Uterus (tissue), 3 donors: ENCODE measurements at regions not wholly inside any gene's neighbourhood (a gene's known extent, or its start where the extent isn't known, plus 50 kb on each side); places are given as distances from the start of the nearest gene placed in this dataset.

Experiments
- DNase-seq, 2 donors: peaks; one replicate each; pipeline ENCODE4 v3.0.0-alpha.2; 2019 to 2020
- H3K27ac ChIP-seq, 2 donors: fragments of 200-600 bp; sonication (generic); 1 replicate in 1 of 2; 2 replicates in 1 of 2; pipeline ENCODE4 v1.5.1; 2016 to 2018
- H3K27me3 ChIP-seq, 2 donors: fragments of 200-600 bp; sonication (generic); one replicate each; pipeline ENCODE4 v1.5.1; 2018 to 2019; ENCODE audit warnings: control low read depth in 1 of 2
- H3K36me3 ChIP-seq, 2 donors: fragments of 200-600 bp; sonication (generic); one replicate each; pipeline ENCODE4 v1.5.1; 2019; ENCODE audit warnings: control low read depth in 1 of 2
- H3K4me1 ChIP-seq, 2 donors: fragments of 200-600 bp; sonication (generic); one replicate each; pipeline ENCODE4 v1.5.1; 2018 to 2019; ENCODE audit warnings: control low read depth in 1 of 2
- H3K4me3 ChIP-seq, 2 donors: fragments of 200-600 bp; sonication (generic); 1 replicate in 1 of 2; 2 replicates in 1 of 2; pipeline ENCODE4 v1.5.1; 2018 to 2019; ENCODE audit warnings: mild to moderate bottlenecking in 1 of 2
- H3K9me3 ChIP-seq, 2 donors: fragments of 200-600 bp; sonication (generic); one replicate each; pipeline ENCODE4 v1.5.1; 2019; ENCODE audit warnings: control low read depth in 1 of 2
- POLR2A ChIP-seq, 2 donors: fragments of 450-650 bp; IDR thresholded peaks; one replicate each; pipeline ENCODE4 v1.6.1; 2016; ENCODE audit warnings: antibody characterized with exemption in 2 of 2, mild to moderate bottlenecking in 1 of 2, moderate library complexity in 1 of 2
- intact Hi-C: fragments of 100-400 bp; cut with DNase I; formaldehyde crosslinking; loops from one replicate; pipeline ENCODE4 v1.15.1; 2023; ENCODE audit warnings: low total_unique reads
- TF ChIP-seq, protein P1 (sequence below), 4 experiments: fragments of 200-600 bp in 2 of 4; fragments of 450-650 bp in 2 of 4; sonication (generic) in 2 of 4; IDR thresholded peaks; one replicate each; pipeline ENCODE4 v1.5.1; 2016 to 2019; ENCODE audit warnings: antibody characterized with exemption in 4 of 4, mild to moderate bottlenecking in 2 of 4, moderate library complexity in 1 of 4
- donor health status: DM: yes; HTN: yes; CAD: no.

- TF ChIP-seq, protein P1, sequence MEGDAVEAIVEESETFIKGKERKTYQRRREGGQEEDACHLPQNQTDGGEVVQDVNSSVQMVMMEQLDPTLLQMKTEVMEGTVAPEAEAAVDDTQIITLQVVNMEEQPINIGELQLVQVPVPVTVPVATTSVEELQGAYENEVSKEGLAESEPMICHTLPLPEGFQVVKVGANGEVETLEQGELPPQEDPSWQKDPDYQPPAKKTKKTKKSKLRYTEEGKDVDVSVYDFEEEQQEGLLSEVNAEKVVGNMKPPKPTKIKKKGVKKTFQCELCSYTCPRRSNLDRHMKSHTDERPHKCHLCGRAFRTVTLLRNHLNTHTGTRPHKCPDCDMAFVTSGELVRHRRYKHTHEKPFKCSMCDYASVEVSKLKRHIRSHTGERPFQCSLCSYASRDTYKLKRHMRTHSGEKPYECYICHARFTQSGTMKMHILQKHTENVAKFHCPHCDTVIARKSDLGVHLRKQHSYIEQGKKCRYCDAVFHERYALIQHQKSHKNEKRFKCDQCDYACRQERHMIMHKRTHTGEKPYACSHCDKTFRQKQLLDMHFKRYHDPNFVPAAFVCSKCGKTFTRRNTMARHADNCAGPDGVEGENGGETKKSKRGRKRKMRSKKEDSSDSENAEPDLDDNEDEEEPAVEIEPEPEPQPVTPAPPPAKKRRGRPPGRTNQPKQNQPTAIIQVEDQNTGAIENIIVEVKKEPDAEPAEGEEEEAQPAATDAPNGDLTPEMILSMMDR (IDR thresholded peaks at IDR 0.05): no peak
- TF ChIP-seq POLR2A (IDR thresholded peaks at IDR 0.05): no peak
- H3K4me3 ChIP-seq: no peak overlapping the region
- H3K4me1 ChIP-seq: no peaks in the 10 kb centered on the region
- peak in 1 of 2 donors; percentile 29 for DNase-seq
- intact Hi-C loops: no loop called here
- no peaks in the 10 kb centered on the region for H3K27me3 ChIP-seq
- no peak overlapping the region for H3K27ac ChIP-seq
- H3K9me3 ChIP-seq: no peaks in the 10 kb centered on the region
- no peaks in the 10 kb centered on the region for H3K36me3 ChIP-seq
These were observed 136.7 kb upstream of the ETV3 start for GRCh38 chr1:157274698-157275534.

DNA sequence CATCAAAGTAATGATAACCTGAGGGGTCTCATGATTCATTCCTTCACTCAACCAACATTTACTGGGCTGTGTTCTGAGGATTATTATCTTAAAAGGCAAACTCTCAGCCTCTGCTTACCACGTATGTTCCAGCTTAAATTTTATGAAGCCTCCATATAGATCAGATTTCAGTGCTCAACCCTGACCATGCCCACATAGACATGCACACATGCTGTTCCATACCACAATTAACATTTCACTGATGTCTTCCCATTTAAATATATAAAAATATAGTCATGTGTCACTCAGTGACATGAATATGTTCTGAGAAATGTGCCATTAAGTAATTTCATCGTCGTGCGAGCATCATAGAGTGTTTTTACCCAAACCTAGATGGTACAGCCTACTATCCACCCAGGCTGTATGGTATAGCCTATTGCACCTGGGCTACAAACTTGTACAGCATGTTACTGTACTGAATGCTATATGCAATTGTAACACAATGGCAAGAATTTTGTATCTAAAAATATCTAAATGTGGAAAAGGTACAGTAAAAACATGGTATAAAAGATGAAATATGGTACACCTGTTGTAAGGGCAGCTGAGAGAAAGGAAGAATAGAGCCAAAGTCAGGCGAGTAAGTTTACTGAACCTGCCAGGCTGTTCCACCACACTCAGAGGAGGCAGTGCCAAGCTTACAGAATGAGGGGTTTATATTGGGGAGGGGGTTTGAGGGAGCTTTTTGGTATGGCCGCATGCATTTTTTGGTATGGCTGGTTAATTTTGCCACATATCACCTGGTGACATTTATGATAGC is 134.7 kb upstream of the ETV3 start:
- H3K36me3 ChIP-seq: no peaks in the 10 kb centered on the region
- no peak for TF ChIP-seq POLR2A (IDR thresholded peaks at IDR 0.05)
- TF ChIP-seq, protein P1 (IDR thresholded peaks at IDR 0.05): no peak
- H3K27ac ChIP-seq: no peak overlapping the region
- no peaks in the 10 kb centered on the region for H3K9me3 ChIP-seq
- no peaks in the 10 kb centered on the region for H3K27me3 ChIP-seq
- no peak overlapping the region for H3K4me3 ChIP-seq
- intact Hi-C loops: no loop called here
- no peaks in the 10 kb centered on the region for H3K4me1 ChIP-seq
- no peak for DNase-seq

DNA sequence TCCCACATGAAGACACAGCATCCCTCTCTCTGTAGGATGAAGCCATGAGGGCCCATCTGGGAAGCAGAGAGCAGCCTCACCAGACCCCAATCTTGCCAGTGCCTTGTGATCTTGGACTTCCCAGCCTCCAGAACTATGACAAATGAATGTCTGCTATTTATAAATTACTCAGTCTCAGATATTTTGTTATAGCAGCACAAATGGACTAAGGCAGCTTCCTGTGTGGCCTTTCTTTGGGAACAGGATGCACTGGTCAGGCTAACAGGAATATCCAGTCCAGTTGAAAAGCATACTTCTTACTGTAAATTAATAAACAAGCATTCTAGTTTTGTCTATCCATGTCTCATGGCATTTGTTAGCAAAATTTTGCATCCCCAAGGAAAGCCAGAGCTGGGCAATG is 134.1 kb upstream of the ETV3 start:
- no peak for DNase-seq
- TF ChIP-seq POLR2A (IDR thresholded peaks at IDR 0.05): no peak
- TF ChIP-seq, protein P1 (IDR thresholded peaks at IDR 0.05): no peak

DNA sequence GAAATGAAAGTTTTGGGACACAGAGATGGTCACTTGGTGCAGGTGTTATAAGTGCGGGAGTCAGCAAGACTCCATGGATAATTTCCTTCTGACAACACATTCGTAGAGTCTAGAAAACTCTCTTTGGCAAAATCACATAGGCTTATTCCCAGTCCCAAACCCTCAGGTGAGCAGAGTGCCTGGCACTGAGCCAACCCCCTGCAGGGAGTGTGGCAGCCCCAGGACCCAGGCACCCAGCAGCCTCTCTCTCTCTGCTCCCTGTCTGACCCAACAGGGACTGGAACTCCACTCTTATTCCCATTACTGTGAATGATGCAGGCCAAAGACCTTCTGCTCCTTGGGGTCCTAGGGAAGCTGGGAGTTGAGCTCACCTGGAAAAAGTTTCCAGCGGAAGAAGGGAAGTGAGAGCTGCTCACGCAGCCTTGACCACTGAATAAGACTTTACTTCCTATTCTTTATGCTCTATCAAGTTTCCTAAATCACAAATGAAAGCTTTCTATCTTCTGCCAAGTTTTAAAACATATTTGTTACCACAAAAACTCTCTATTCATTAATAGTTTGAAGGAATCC is 132.6 kb upstream of the ETV3 start:
- Histone ChIP-seq H3K9me3 (no peaks in the 10 kb centered on the region), H3K36me3 (no peaks in the 10 kb centered on the region), H3K4me1 (no peaks in the 10 kb centered on the region), H3K27me3 (no peaks in the 10 kb centered on the region), H3K4me3 (no peak overlapping the region), H3K27ac (no peak overlapping the region)
- intact Hi-C loops: no loop called here
- TF ChIP-seq, protein P1 (IDR thresholded peaks at IDR 0.05): no peak
- no peak for TF ChIP-seq POLR2A (IDR thresholded peaks at IDR 0.05)
- no peak for DNase-seq

More for the DNA sequence above, 134.1 kb upstream of the ETV3 start:
- Histone ChIP-seq H3K27ac (no peak overlapping the region), H3K4me1 (no peaks in the 10 kb centered on the region), H3K9me3 (no peaks in the 10 kb centered on the region), H3K27me3 (no peaks in the 10 kb centered on the region), H3K4me3 (no peak overlapping the region), H3K36me3 (no peaks in the 10 kb centered on the region)
- intact Hi-C loops: no loop called here
